ENCODE measurements at regions not wholly inside any gene's neighbourhood (a gene's known extent, or its start where the extent isn't known, plus 50 kb on each side); places are given as distances from the start of the nearest gene placed in this dataset.

DNA sequence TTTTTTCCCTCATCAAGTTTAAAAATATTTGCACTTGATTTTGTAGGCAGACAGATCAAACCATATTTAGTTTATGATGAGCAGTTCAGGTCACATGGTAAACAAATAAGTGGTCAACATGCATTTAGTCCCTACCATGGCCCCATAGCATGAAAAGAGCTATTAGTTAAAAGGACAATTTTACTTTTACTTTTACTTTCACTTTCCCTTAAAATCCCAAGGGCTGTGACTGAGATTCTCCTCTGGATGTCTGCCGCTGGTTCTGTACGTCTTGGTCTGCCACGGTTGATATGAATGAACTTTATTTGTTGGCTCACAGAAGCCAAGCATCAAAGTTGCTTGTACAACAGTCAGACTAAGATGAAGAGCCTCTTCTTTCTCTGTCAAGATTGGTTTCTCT is 626.2 kb upstream of the CDH7 start:
- Histone ChIP-seq H3K4me2 (ENCODE audit: control insufficient read depth, extremely low read depth, insufficient read depth, low read depth, low read length) (no peak overlapping the region), H4K20me1 (ENCODE audit: control insufficient read depth, extremely low read depth, insufficient read depth, low read length) (no peaks in the 10 kb centered on the region), H3K9ac (ENCODE audit: control insufficient read depth, extremely low read depth, insufficient read depth, low read length) (no peak overlapping the region), H3K9me3 (ENCODE audit: control insufficient read depth, low read depth, low read length) (no peaks in the 10 kb centered on the region), H3K4me3 (ENCODE audit: control insufficient read depth in 2 of 3, extremely low read depth in 1 of 3, insufficient read depth in 2 of 3, low read depth in 1 of 3, low read length in 3 of 3) (no peak overlapping the region), H2AFZ (ENCODE audit: control insufficient read depth, low read length) (no peak overlapping the region), H3K9me1 (ENCODE audit: control insufficient read depth, extremely low read depth, insufficient read depth, low read length) (no peaks in the 10 kb centered on the region), H3K79me2 (ENCODE audit: control insufficient read depth, insufficient read depth, low read length) (no peaks in the 10 kb centered on the region), H3K4me1 (ENCODE audit: control insufficient read depth, extremely low read depth, insufficient read depth, low read length) (no peaks in the 10 kb centered on the region), H3K27ac (ENCODE audit: control insufficient read depth, insufficient read depth, low read length) (no peak overlapping the region), H3K36me3 (ENCODE audit: control insufficient read depth in 2 of 2, extremely low read depth in 1 of 2, insufficient read depth in 2 of 2, low read length in 2 of 2) (no peaks in the 10 kb centered on the region), H3K27me3 (ENCODE audit: control insufficient read depth, extremely low read depth, insufficient read depth, low read length) (no peaks in the 10 kb centered on the region)
- TF ChIP-seq, protein P1, sequence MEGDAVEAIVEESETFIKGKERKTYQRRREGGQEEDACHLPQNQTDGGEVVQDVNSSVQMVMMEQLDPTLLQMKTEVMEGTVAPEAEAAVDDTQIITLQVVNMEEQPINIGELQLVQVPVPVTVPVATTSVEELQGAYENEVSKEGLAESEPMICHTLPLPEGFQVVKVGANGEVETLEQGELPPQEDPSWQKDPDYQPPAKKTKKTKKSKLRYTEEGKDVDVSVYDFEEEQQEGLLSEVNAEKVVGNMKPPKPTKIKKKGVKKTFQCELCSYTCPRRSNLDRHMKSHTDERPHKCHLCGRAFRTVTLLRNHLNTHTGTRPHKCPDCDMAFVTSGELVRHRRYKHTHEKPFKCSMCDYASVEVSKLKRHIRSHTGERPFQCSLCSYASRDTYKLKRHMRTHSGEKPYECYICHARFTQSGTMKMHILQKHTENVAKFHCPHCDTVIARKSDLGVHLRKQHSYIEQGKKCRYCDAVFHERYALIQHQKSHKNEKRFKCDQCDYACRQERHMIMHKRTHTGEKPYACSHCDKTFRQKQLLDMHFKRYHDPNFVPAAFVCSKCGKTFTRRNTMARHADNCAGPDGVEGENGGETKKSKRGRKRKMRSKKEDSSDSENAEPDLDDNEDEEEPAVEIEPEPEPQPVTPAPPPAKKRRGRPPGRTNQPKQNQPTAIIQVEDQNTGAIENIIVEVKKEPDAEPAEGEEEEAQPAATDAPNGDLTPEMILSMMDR (optimal IDR thresholded peaks at IDR 0.05 in 1 of 3, IDR thresholded peaks at IDR 0.05 in 1 of 3, conservative IDR thresholded peaks at IDR 0.05 in 1 of 3; ENCODE audit: extremely low read depth in 1 of 3, insufficient read depth in 2 of 3, low read length in 3 of 3) = no peak
- no peak for TF ChIP-seq EZH2 (IDR thresholded peaks at IDR 0.05; ENCODE audit: low read length)
- dilution Hi-C loops (cut with MboI; ENCODE audit: extremely low pct_ligation_motif_present, low sequenced_read_pairs) = no loop called here
- FAIRE-seq (no peak), DNase-seq (ENCODE audit: low read depth, low spot score) (no peak)

DNA sequence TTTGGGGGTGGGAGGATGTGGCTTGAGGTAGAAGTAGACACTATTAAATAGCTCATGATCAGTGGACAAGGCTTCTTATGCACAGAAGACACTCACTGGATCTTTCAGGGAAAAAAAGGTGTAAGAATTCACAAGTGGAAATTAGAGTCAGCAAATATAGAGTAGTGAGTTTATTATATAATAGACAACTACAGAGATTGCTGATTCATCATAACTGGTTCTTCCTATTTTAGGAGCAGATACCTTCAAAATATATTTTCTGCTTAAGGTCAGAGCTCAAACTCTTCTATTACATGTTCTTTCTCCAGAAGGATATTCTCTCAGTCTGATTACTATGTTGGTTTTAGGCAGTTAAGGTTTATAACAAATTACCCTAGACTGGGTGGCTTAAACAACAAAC is 646.9 kb upstream of the CDH7 start:
- no peak for FAIRE-seq
- no peaks in the 10 kb centered on the region for H3K9me1 ChIP-seq (ENCODE audit: control insufficient read depth, extremely low read depth, insufficient read depth, low read length)
- dilution Hi-C loops (cut with MboI; ENCODE audit: extremely low pct_ligation_motif_present, low sequenced_read_pairs) = no loop called here

More for the DNA sequence above, 646.9 kb upstream of the CDH7 start:
- Histone ChIP-seq H3K79me2 (ENCODE audit: control insufficient read depth, insufficient read depth, low read length) (no peaks in the 10 kb centered on the region), H2AFZ (ENCODE audit: control insufficient read depth, low read length) (no peak overlapping the region), H3K27ac (ENCODE audit: control insufficient read depth, insufficient read depth, low read length) (no peak overlapping the region), H3K9me3 (ENCODE audit: control insufficient read depth, low read depth, low read length) (no peaks in the 10 kb centered on the region), H3K27me3 (ENCODE audit: control insufficient read depth, extremely low read depth, insufficient read depth, low read length) (no peaks in the 10 kb centered on the region), H3K4me2 (ENCODE audit: control insufficient read depth, extremely low read depth, insufficient read depth, low read depth, low read length) (no peak overlapping the region), H3K36me3 (ENCODE audit: control insufficient read depth in 2 of 2, extremely low read depth in 1 of 2, insufficient read depth in 2 of 2, low read length in 2 of 2) (no peaks in the 10 kb centered on the region), H4K20me1 (ENCODE audit: control insufficient read depth, extremely low read depth, insufficient read depth, low read length) (no peaks in the 10 kb centered on the region), H3K4me1 (ENCODE audit: control insufficient read depth, extremely low read depth, insufficient read depth, low read length) (no peaks in the 10 kb centered on the region), H3K4me3 (ENCODE audit: control insufficient read depth in 2 of 3, extremely low read depth in 1 of 3, insufficient read depth in 2 of 3, low read depth in 1 of 3, low read length in 3 of 3) (no peak overlapping the region), H3K9ac (ENCODE audit: control insufficient read depth, extremely low read depth, insufficient read depth, low read length) (no peak overlapping the region)
- TF ChIP-seq EZH2 (IDR thresholded peaks at IDR 0.05; ENCODE audit: low read length) = no peak
- TF ChIP-seq, protein P1 (optimal IDR thresholded peaks at IDR 0.05 in 1 of 3, IDR thresholded peaks at IDR 0.05 in 1 of 3, conservative IDR thresholded peaks at IDR 0.05 in 1 of 3; ENCODE audit: extremely low read depth in 1 of 3, insufficient read depth in 2 of 3, low read length in 3 of 3) = no peak
- no peak for DNase-seq (ENCODE audit: low read depth, low spot score)

Data from keratinocyte (primary cell).